Activated CD8-positive, alpha-beta T cell treated with anti-CD3 and anti-CD28 coated beads for 36 hours (primary cell): ENCODE measurements at regions not wholly inside any gene's neighbourhood (a gene's known extent, or its start where the extent isn't known, plus 50 kb on each side); places are given as distances from the start of the nearest gene placed in this dataset.

ENCODE experiments used
- ATAC-seq: fragments of 200-7000 bp; cut with Tn5 transposase; one replicate; pipeline ENCODE4 v1.10.0; 2021; ENCODE audit warnings: mild to moderate bottlenecking, moderate library complexity
- CTCF ChIA-PET: fragments of 350-600 bp; sonication (Branson Sonifier 250); formaldehyde crosslinking; loops from one replicate; lab custom pipeline; 2021; ENCODE audit warnings: antibody characterized with exemption; lab: Charles Lee
- POLR2A ChIA-PET: fragments of 350-600 bp; sonication (Branson Sonifier 250); formaldehyde crosslinking; loops from one replicate; lab custom pipeline; 2021; ENCODE audit warnings: antibody characterized with exemption; lab: Charles Lee
- DNase-seq: peaks from one replicate; pipeline ENCODE4 v3.0.0-alpha.2; 2020
- H3K27ac Mint-ChIP-seq: one replicate; pipeline ENCODE4 v1.8.0; 2021; ENCODE audit warnings: mild to moderate bottlenecking, mixed read lengths
- H3K27me3 Mint-ChIP-seq: one replicate; pipeline ENCODE4 v1.8.0; 2021; ENCODE audit warnings: mixed read lengths
- H3K36me3 Mint-ChIP-seq: one replicate; pipeline ENCODE4 v1.8.0; 2021; ENCODE audit warnings: low read depth, mixed read lengths
- H3K4me1 Mint-ChIP-seq: one replicate; pipeline ENCODE4 v1.8.0; 2021; ENCODE audit warnings: low read depth, mixed read lengths
- H3K4me3 Mint-ChIP-seq: one replicate; pipeline ENCODE4 v1.8.0; 2021; ENCODE audit warnings: mild to moderate bottlenecking, moderate library complexity, mixed read lengths
- H3K9me3 Mint-ChIP-seq: one replicate; pipeline ENCODE4 v1.8.0; 2021; ENCODE audit warnings: mixed read lengths
- CTCF ChIP-seq: fragments of 200-600 bp; IDR thresholded peaks from one replicate; pipeline ENCODE4 v1.8.0; 2022; ENCODE audit warnings: antibody characterized with exemption, mild to moderate bottlenecking
- intact Hi-C: fragments of 100-400 bp; cut with micrococcal nuclease; formaldehyde crosslinking; loops from one replicate; pipeline ENCODE4 v1.10.0; 2022

DNA sequence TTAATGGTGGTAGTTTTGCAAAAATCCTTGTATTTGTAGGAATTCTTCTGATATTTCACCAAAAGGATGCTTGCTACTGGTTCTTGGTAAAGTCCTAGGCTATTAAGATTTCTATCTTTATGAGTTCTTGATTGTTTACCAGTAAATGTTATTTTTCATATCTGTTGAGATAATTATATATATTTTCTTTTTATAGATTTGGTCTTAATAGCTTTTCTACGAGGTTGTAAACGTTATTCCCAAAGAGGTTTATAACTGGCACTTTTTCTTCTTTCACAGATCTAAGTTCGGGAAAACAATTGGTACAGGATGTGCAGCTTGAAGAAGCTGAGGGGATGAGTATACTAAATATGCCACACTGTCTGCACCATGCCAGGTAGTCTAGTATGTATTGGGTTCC, 55.1 kb upstream of the HBS1L start:
- POLR2A ChIA-PET: interaction anchor here (0.8 to 1.5 kb wide), 3 partner anchors 16 to 71 kb away, joined by 3 to 5 read pairs (median 3); partner anchors contain the start of gene MYB
- H3K4me3 Mint-ChIP-seq: no peak overlapping the region
- peaks cover 16% of the 10 kb centered on the region for H3K36me3 Mint-ChIP-seq
- DNase-seq (no peak), ATAC-seq (no peak)
- TF ChIP-seq CTCF: no peak
- no peak overlapping the region for H3K27ac Mint-ChIP-seq
- peaks cover 50% of the 10 kb centered on the region for H3K4me1 Mint-ChIP-seq
- H3K27me3 Mint-ChIP-seq: no peaks in the 10 kb centered on the region
- CTCF ChIA-PET: interaction anchor here (1.0 to 1.1 kb wide), 2 partner anchors 74 to 169 kb away, joined by 3 to 5 read pairs; no protein-coding TSS in a partner anchor
- H3K9me3 Mint-ChIP-seq: peaks cover 16% of the 10 kb centered on the region
- intact Hi-C loops: no loop called here

GRCh38 chr6:135108692-135109091, 54.1 kb upstream of the HBS1L start:
- intact Hi-C loops: no loop called here
- Mint-ChIP-seq H3K27me3 (no peaks in the 10 kb centered on the region), H3K36me3 (peaks cover 16% of the 10 kb centered on the region), H3K4me1 (peaks cover 50% of the 10 kb centered on the region), H3K27ac (no peak overlapping the region), H3K9me3 (peaks cover 16% of the 10 kb centered on the region), H3K4me3 (no peak overlapping the region)
- POLR2A ChIA-PET: interaction anchor here (1.3 to 1.5 kb wide), 3 partner anchors 14 to 72 kb away, joined by 3 to 5 read pairs (median 3); partner anchors contain the start of gene MYB
- DNase-seq (no peak), ATAC-seq (no peak)
- TF ChIP-seq CTCF: no peak
- CTCF ChIA-PET: interaction anchor here (0.8 kb wide), 1 partner anchor 12 kb away, joined by 3 read pairs; no protein-coding TSS in a partner anchor

- Mint-ChIP-seq H3K36me3 (peaks cover 1% of the 10 kb centered on the region), H3K27me3 (no peaks in the 10 kb centered on the region), H3K9me3 (peaks cover 5% of the 10 kb centered on the region), H3K27ac (no peak overlapping the region), H3K4me1 (peaks cover 50% of the 10 kb centered on the region), H3K4me3 (no peak overlapping the region)
- intact Hi-C loops: no loop called here
- ATAC-seq (no peak), DNase-seq (no peak)
- ChIA-PET CTCF (interaction anchor here (0.9 kb wide), 1 partner anchor 12 kb away, joined by 3 read pairs; no protein-coding TSS in a partner anchor), POLR2A (no interaction called here)
- TF ChIP-seq CTCF: no peak
These were observed 52.0 kb upstream of the HBS1L start for GRCh38 chr6:135106611-135107010.

- intact Hi-C loops: no loop called here
- ATAC-seq: no peak
- ChIA-PET POLR2A (interaction anchor here (0.9 to 1.0 kb wide), 2 partner anchors 18 to 77 kb away, joined by 3 read pairs; no protein-coding TSS in a partner anchor), CTCF (interaction anchor here (0.9 to 2.8 kb wide), 6 partner anchors 10 to 78 kb away, joined by 3 to 8 read pairs (median 6); no protein-coding TSS in a partner anchor)
- peaks cover 51% of the 10 kb centered on the region for H3K4me1 Mint-ChIP-seq
- H3K4me3 Mint-ChIP-seq: no peak overlapping the region
- TF ChIP-seq CTCF: no peak
- H3K36me3 Mint-ChIP-seq: peaks cover 1% of the 10 kb centered on the region
- no peak for DNase-seq
- no peak overlapping the region for H3K27ac Mint-ChIP-seq
- H3K27me3 Mint-ChIP-seq: no peaks in the 10 kb centered on the region
- peaks cover 7% of the 10 kb centered on the region for H3K9me3 Mint-ChIP-seq
These were observed 51.1 kb upstream of the HBS1L start for GRCh38 chr6:135105710-135106109.

DNA sequence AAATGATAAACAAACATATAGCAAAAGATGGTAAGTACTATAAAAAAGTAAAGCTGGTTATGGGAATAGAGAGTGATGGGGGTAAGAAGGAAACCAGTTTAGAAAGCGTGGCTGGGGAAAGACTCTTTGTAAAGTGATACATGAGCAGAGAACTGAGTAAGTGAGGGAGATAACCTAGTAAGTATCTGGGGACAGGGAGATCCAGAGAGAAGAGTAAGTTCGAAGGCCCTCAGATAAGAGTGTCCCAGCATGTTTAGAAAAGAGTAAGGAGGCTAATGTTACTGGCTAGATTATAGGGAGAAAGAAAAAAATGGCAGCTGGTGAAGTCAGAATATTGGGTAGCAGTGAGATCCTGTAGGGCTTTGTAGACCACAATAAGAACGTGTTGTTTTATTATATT, 50.7 kb upstream of the HBS1L start:
- Mint-ChIP-seq H3K4me1 (peaks cover 49% of the 10 kb centered on the region), H3K27me3 (no peaks in the 10 kb centered on the region), H3K36me3 (peaks cover under 1% of the 10 kb centered on the region), H3K27ac (no peak overlapping the region), H3K4me3 (no peak overlapping the region), H3K9me3 (peaks cover 7% of the 10 kb centered on the region)
- intact Hi-C loops: no loop called here
- ChIA-PET CTCF (interaction anchor here (0.9 to 2.8 kb wide), 6 partner anchors 10 to 79 kb away, joined by 3 to 8 read pairs (median 6); no protein-coding TSS in a partner anchor), POLR2A (interaction anchor here (0.9 to 1.2 kb wide), 4 partner anchors 17 to 77 kb away, joined by 3 read pairs; partner anchors contain the start of gene HBS1L)
- DNase-seq: no peak
- TF ChIP-seq CTCF: no peak
- ATAC-seq: no peak
